ENCODE measurements at regions not wholly inside any gene's neighbourhood (a gene's known extent, or its start where the extent isn't known, plus 50 kb on each side); places are given as distances from the start of the nearest gene placed in this dataset.

GRCh38 chr6:43953794-43954310, 173.4 kb downstream of the MRPL14 start:
- Histone ChIP-seq H3K27me3 (ENCODE audit: insufficient read depth, low read length, poor library complexity, severe bottlenecking) (no peaks in the 10 kb centered on the region), H3K4me1 (ENCODE audit: insufficient read depth, low read length, poor library complexity, severe bottlenecking) (peaks cover 6% of the 10 kb centered on the region), H3K36me3 (ENCODE audit: insufficient read depth, low read length) (no peaks in the 10 kb centered on the region), H4K20me1 (ENCODE audit: insufficient read depth, low read length, poor library complexity, severe bottlenecking) (no peaks in the 10 kb centered on the region), H3K9ac (ENCODE audit: low read depth, low read length, poor library complexity, severe bottlenecking) (no peak overlapping the region), H3F3A (ENCODE audit: low read depth) (no peaks in the 10 kb centered on the region), H3K9me3 (ENCODE audit: insufficient read depth, low read depth, low read length) (no peaks in the 10 kb centered on the region), H3K4me3 (ENCODE audit: low read length, poor library complexity, severe bottlenecking) (no peak overlapping the region), H3K79me2 (ENCODE audit: insufficient read depth, low read length) (no peaks in the 10 kb centered on the region), H2AFZ (ENCODE audit: low read length) (no peak overlapping the region), H3K9me2 (replicated peaks; ENCODE audit: low read depth, low read length) (no peaks in the 10 kb centered on the region), H3K4me2 (ENCODE audit: low read depth, low read length, poor library complexity, severe bottlenecking) (no peak overlapping the region)
- TF ChIP-seq CTCF (conservative IDR thresholded peaks at IDR 0.05; ENCODE audit: low read length) (peak; percentile 54), EZH2phosphoT487 (IDR thresholded peaks at IDR 0.05; ENCODE audit: borderline replicate concordance) (no peak)

- Histone ChIP-seq H4K20me1 (ENCODE audit: insufficient read depth, low read length, poor library complexity, severe bottlenecking) (no peaks in the 10 kb centered on the region), H3K4me1 (ENCODE audit: insufficient read depth, low read length, poor library complexity, severe bottlenecking) (peaks cover 6% of the 10 kb centered on the region), H3K27me3 (ENCODE audit: insufficient read depth, low read length, poor library complexity, severe bottlenecking) (no peaks in the 10 kb centered on the region), H3K4me2 (ENCODE audit: low read depth, low read length, poor library complexity, severe bottlenecking) (no peak overlapping the region), H3K4me3 (ENCODE audit: low read length, poor library complexity, severe bottlenecking) (no peak overlapping the region), H2AFZ (ENCODE audit: low read length) (no peak overlapping the region), H3K9ac (ENCODE audit: low read depth, low read length, poor library complexity, severe bottlenecking) (no peak overlapping the region), H3K36me3 (ENCODE audit: insufficient read depth, low read length) (no peaks in the 10 kb centered on the region), H3K79me2 (ENCODE audit: insufficient read depth, low read length) (no peaks in the 10 kb centered on the region), H3F3A (ENCODE audit: low read depth) (no peaks in the 10 kb centered on the region), H3K9me2 (replicated peaks; ENCODE audit: low read depth, low read length) (no peaks in the 10 kb centered on the region), H3K9me3 (ENCODE audit: insufficient read depth, low read depth, low read length) (no peaks in the 10 kb centered on the region)
- TF ChIP-seq CTCF (conservative IDR thresholded peaks at IDR 0.05; ENCODE audit: low read length) (no peak), EZH2phosphoT487 (IDR thresholded peaks at IDR 0.05; ENCODE audit: borderline replicate concordance) (no peak)
These were observed 174.0 kb downstream of the MRPL14 start for GRCh38 chr6:43953256-43953655.

GRCh38 chr6:43952746-43953145, 174.5 kb downstream of the MRPL14 start:
- H4K20me1 ChIP-seq (ENCODE audit: insufficient read depth, low read length, poor library complexity, severe bottlenecking), result no peaks in the 10 kb centered on the region

More at GRCh38 chr6:43952746-43953145, 174.5 kb downstream of the MRPL14 start:
- no peak overlapping the region for H2AFZ ChIP-seq (ENCODE audit: low read length)
- TF ChIP-seq CTCF (conservative IDR thresholded peaks at IDR 0.05; ENCODE audit: low read length) (peak; percentile 40), EZH2phosphoT487 (IDR thresholded peaks at IDR 0.05; ENCODE audit: borderline replicate concordance) (no peak)
- H3F3A ChIP-seq (ENCODE audit: low read depth), result no peaks in the 10 kb centered on the region
- H3K27me3 ChIP-seq (ENCODE audit: insufficient read depth, low read length, poor library complexity, severe bottlenecking), result no peaks in the 10 kb centered on the region
- H3K9me3 ChIP-seq (ENCODE audit: insufficient read depth, low read depth, low read length), result no peaks in the 10 kb centered on the region
- no peaks in the 10 kb centered on the region for H3K36me3 ChIP-seq (ENCODE audit: insufficient read depth, low read length)
- H3K4me1 ChIP-seq (ENCODE audit: insufficient read depth, low read length, poor library complexity, severe bottlenecking), result peaks cover 6% of the 10 kb centered on the region
- H3K4me3 ChIP-seq (ENCODE audit: low read length, poor library complexity, severe bottlenecking), result no peak overlapping the region
- no peak overlapping the region for H3K4me2 ChIP-seq (ENCODE audit: low read depth, low read length, poor library complexity, severe bottlenecking)
- H3K9ac ChIP-seq (ENCODE audit: low read depth, low read length, poor library complexity, severe bottlenecking), result no peak overlapping the region
- no peaks in the 10 kb centered on the region for H3K79me2 ChIP-seq (ENCODE audit: insufficient read depth, low read length)
- H3K9me2 ChIP-seq (replicated peaks; ENCODE audit: low read depth, low read length), result no peaks in the 10 kb centered on the region
